ENCODE measurements at regions not wholly inside any gene's neighbourhood (a gene's known extent, or its start where the extent isn't known, plus 50 kb on each side); places are given as distances from the start of the nearest gene placed in this dataset.

DNA sequence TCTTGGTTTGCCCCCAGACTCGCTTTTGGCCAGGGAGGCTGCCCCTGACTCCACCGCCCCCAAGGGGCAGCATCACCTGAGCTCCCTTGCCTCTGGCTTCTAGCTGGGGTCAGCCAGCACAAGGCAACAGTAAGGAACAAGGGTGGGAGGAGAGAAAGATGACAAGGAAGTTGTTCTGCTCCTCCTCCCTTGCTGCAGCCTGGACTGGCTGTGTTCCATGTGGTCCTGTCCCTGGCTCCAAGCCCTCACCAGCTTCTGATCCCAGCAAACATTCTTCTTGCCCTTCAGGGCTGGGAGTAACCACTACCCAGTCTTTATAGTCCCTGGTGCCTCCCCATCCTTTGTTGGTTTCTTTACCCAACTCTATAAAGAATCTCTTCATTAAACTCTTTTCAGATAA is 100.3 kb upstream of the SPIN1 start:
- ChIA-PET CTCF (no interaction called here), POLR2A (ENCODE audit: unreplicated experiment) (no interaction called here)
- Histone ChIP-seq H3K4me2 (ENCODE audit: low read length) (no peak overlapping the region), H4K20me1 (ENCODE audit: low read length) (no peaks in the 10 kb centered on the region), H3K9me3 (ENCODE audit: low read length) (no peaks in the 10 kb centered on the region), H3K9ac (ENCODE audit: low read length) (no peak overlapping the region), H3K4me1 (ENCODE audit: insufficient read depth, low read length) (no peaks in the 10 kb centered on the region), H3F3A (ENCODE audit: low read length, unreplicated experiment) (no peaks in the 10 kb centered on the region), H3K27ac (ENCODE audit: low read length) (no peak overlapping the region), H3K4me3 (ENCODE audit: low read length) (no peak overlapping the region), H3K79me2 (ENCODE audit: low read length) (no peaks in the 10 kb centered on the region), H3K9me2 (replicated peaks; ENCODE audit: low read length) (no peaks in the 10 kb centered on the region), H3K27me3 (ENCODE audit: low read length) (no peaks in the 10 kb centered on the region), H2AFZ (ENCODE audit: low read length) (no peak overlapping the region), H3K36me3 (ENCODE audit: low read depth, low read length) (no peaks in the 10 kb centered on the region)
- no peak for DNase-seq
- TF ChIP-seq, protein P1, sequence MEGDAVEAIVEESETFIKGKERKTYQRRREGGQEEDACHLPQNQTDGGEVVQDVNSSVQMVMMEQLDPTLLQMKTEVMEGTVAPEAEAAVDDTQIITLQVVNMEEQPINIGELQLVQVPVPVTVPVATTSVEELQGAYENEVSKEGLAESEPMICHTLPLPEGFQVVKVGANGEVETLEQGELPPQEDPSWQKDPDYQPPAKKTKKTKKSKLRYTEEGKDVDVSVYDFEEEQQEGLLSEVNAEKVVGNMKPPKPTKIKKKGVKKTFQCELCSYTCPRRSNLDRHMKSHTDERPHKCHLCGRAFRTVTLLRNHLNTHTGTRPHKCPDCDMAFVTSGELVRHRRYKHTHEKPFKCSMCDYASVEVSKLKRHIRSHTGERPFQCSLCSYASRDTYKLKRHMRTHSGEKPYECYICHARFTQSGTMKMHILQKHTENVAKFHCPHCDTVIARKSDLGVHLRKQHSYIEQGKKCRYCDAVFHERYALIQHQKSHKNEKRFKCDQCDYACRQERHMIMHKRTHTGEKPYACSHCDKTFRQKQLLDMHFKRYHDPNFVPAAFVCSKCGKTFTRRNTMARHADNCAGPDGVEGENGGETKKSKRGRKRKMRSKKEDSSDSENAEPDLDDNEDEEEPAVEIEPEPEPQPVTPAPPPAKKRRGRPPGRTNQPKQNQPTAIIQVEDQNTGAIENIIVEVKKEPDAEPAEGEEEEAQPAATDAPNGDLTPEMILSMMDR (conservative IDR thresholded peaks at IDR 0.05; ENCODE audit: low read depth, low read length), result no peak
- no peak for TF ChIP-seq EZH2phosphoT487 (IDR thresholded peaks at IDR 0.05; ENCODE audit: borderline replicate concordance, low read length)
- TF ChIP-seq EZH2 (IDR thresholded peaks at IDR 0.05; ENCODE audit: low read length, unreplicated experiment), result no peak
- intact Hi-C loops (cut with micrococcal nuclease), result no loop called here
- BruUV-seq (replicated peaks), result no TSS peak
- ATAC-seq, result no peak

DNA sequence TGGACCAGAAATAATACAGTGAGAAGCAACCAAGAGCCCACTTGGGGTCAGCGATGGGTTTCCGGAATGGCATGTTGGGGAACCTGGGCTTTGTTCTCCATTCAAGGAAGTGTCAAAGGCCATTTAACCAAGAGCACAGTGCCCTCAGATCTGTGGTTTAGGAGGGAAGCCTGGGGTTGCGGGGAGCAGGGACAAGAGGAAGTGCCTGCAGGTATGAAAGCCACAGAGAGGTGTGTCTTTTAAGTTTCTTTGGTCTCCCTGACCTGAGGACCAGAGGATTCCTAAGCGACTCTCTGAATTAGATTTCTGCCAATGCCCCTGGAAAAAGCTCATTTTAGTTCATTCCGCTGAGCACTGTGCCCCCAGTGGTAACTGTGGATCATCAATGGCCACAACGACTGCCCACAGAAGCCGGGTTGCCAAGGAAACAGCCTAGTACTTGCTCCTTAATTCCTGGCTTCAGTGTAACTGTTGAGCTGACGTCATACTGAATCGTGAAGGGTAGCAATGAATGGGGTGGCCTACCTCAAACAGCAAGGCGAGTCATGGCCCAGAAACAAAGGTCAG is 107.3 kb upstream of the SPIN1 start:
- no peaks in the 10 kb centered on the region for H3F3A ChIP-seq (ENCODE audit: low read length, unreplicated experiment)
- peaks cover 8% of the 10 kb centered on the region for H3K4me1 ChIP-seq (ENCODE audit: insufficient read depth, low read length)
- no peaks in the 10 kb centered on the region for H4K20me1 ChIP-seq (ENCODE audit: low read length)
- no peak overlapping the region for H2AFZ ChIP-seq (ENCODE audit: low read length)
- H3K27me3 ChIP-seq (ENCODE audit: low read length), result no peaks in the 10 kb centered on the region
- no peaks in the 10 kb centered on the region for H3K36me3 ChIP-seq (ENCODE audit: low read depth, low read length)
- ChIA-PET CTCF (no interaction called here), POLR2A (ENCODE audit: unreplicated experiment) (no interaction called here)
- H3K4me2 ChIP-seq (ENCODE audit: low read length), result no peak overlapping the region
- H3K9ac ChIP-seq (ENCODE audit: low read length), result no peak overlapping the region
- BruUV-seq (replicated peaks), result no TSS peak
- DNase-seq (no peak), ATAC-seq (no peak)
- H3K79me2 ChIP-seq (ENCODE audit: low read length), result no peaks in the 10 kb centered on the region
- no peak overlapping the region for H3K4me3 ChIP-seq (ENCODE audit: low read length)
- TF ChIP-seq, protein P1 (conservative IDR thresholded peaks at IDR 0.05; ENCODE audit: low read depth, low read length), result no peak
- TF ChIP-seq EZH2 (IDR thresholded peaks at IDR 0.05; ENCODE audit: low read length, unreplicated experiment) (no peak), EZH2phosphoT487 (IDR thresholded peaks at IDR 0.05; ENCODE audit: borderline replicate concordance, low read length) (no peak)
- no peak overlapping the region for H3K27ac ChIP-seq (ENCODE audit: low read length)
- no peaks in the 10 kb centered on the region for H3K9me3 ChIP-seq (ENCODE audit: low read length)
- intact Hi-C loops (cut with micrococcal nuclease), result no loop called here
- H3K9me2 ChIP-seq (replicated peaks; ENCODE audit: low read length), result no peaks in the 10 kb centered on the region

DNA sequence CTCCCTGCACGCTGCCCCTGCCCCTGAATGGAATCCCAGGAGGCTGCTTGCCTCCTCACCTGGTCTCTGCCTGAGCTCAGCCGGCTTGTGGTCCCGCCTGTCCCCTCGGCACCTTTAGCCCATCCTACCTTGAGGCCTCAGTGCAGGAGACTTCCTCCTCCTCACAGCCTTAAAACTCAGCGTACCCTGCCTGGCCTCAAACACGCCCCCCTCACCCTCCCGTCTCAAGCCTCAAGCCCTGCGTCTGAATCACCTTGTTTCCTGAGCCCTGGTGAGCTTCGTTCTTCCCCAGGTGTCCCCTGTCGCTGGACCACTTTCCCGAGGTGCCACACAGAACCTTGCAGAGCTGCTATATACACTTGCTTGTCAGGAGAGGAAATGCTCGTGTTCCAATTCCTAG is 110.2 kb upstream of the SPIN1 start:
- ChIA-PET CTCF (no interaction called here), POLR2A (ENCODE audit: unreplicated experiment) (no interaction called here)
- Histone ChIP-seq H2AFZ (ENCODE audit: low read length) (no peak overlapping the region), H3K79me2 (ENCODE audit: low read length) (no peaks in the 10 kb centered on the region), H3K36me3 (ENCODE audit: low read depth, low read length) (no peaks in the 10 kb centered on the region), H3K9ac (ENCODE audit: low read length) (no peak overlapping the region), H3K27ac (ENCODE audit: low read length) (no peak overlapping the region), H3K9me3 (ENCODE audit: low read length) (no peaks in the 10 kb centered on the region), H3K4me1 (ENCODE audit: insufficient read depth, low read length) (peaks cover 8% of the 10 kb centered on the region), H3K4me2 (ENCODE audit: low read length) (no peak overlapping the region), H3F3A (ENCODE audit: low read length, unreplicated experiment) (no peaks in the 10 kb centered on the region), H4K20me1 (ENCODE audit: low read length) (no peaks in the 10 kb centered on the region), H3K9me2 (replicated peaks; ENCODE audit: low read length) (no peaks in the 10 kb centered on the region), H3K4me3 (ENCODE audit: low read length) (no peak overlapping the region), H3K27me3 (ENCODE audit: low read length) (no peaks in the 10 kb centered on the region)
- BruUV-seq (replicated peaks), result no TSS peak
- no peak for ATAC-seq
- no peak for DNase-seq
- intact Hi-C loops (cut with micrococcal nuclease), result no loop called here
- TF ChIP-seq, protein P1 (conservative IDR thresholded peaks at IDR 0.05; ENCODE audit: low read depth, low read length), result no peak
- TF ChIP-seq EZH2 (IDR thresholded peaks at IDR 0.05; ENCODE audit: low read length, unreplicated experiment) (no peak), EZH2phosphoT487 (IDR thresholded peaks at IDR 0.05; ENCODE audit: borderline replicate concordance, low read length) (no peak)
